CD4-positive, alpha-beta T cell treated with Interleukin-21 for 1 hour (primary cell): ENCODE measurements at regions not wholly inside any gene's neighbourhood (a gene's known extent, or its start where the extent isn't known, plus 50 kb on each side); places are given as distances from the start of the nearest gene placed in this dataset.
"Not testable (repeated sequence)": the region's sequence is repeated elsewhere in the genome, so short reads cannot be mapped to it uniquely, and the experiment has no call there.

Source experiments
- DNase-seq: peaks from one replicate; pipeline ENCODE4 v3.0.0-alpha.2; 2020

DNA sequence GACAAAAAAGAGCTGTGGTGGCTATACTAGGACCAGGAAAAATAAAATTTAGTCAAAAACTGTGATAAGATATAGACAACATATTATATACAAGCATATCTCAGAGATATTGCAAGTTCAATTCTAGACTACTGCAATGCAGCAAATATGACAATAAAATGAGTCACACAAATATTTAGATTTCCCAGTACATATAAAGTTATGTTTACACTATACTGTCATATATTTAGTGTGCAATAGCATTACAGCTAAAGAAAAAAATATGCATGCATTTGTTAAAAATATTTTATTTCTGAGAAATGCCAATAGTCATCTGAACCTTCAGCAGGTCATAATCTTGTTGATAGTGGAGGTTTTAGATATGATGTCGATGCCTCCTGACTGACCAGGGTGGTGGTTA, 72.1 kb downstream of the AKR1C4 start:
- DNase-seq: no peak

DNA sequence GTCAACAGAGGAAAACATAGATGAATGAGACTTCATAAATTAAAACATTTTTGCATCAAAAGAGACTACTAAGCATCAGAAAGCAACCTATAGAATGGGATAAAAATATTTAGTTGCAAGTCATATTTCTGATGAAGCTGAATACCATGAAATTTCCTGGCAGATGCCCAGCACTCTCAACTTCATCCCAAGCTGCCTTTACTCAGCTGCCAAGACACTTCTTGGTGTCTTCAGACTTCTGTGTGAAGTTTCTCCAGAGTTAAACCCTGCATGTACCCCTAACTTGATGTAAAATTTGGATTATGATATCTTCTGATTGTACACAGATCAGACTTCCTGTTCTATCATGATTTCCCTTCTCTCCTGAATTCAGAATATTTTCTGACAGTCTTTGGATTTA, 73.2 kb downstream of the AKR1C4 start:
- no peak for DNase-seq

DNA sequence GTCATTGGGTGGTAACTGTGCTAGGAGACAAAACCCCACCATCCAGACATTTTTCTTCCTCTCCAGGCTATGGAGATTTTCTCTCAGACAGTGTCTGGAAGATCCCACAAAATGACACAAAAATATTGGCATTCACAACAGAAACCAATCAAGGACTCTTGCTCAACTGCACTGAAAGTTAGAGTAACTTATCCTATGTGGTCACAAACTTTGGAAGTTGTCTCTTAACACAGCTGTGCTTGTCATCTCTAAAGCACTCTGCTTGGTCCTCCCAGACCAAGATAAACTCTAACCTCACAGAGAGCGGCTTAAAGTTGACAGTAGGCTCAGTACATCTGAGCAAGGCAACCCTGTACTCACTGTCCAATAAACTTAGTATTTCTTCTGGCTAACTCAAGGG, 74.9 kb downstream of the AKR1C4 start:
- DNase-seq: no peak

DNA sequence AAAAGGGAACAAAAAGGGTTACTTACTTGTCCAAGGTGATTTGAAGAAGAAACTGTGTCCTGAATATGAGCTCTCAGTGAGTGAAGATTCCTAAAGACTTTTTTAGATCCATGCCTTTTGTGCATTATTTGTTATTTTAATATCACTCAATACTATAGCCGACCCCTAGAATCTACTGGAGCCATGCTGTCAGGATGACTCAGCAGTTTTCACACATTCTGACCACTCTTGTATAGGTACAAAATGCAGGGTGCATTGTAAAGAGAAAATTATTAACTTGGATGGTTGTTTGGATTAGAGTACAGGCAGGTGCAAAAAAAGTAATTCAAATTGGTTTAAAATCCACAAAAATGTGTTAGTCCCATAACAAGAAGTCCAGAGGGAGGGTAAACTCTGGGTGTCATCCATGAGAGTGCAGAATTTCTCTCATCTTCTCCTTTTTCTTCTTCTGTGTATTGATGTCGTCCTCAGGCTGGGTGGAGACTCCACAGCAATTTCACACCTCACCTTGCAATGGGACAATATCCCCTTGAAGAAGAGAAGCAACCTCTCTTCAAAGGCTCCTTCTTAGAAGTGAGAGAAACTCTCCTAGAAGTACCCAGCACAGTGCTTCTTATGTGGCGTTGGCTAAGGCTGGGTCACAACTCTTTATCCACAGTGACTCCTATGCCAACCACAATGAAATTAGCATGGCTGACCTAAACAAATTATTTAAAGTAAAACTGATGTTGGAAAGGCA, 75.6 kb downstream of the AKR1C4 start:
- DNase-seq: no peak

DNA sequence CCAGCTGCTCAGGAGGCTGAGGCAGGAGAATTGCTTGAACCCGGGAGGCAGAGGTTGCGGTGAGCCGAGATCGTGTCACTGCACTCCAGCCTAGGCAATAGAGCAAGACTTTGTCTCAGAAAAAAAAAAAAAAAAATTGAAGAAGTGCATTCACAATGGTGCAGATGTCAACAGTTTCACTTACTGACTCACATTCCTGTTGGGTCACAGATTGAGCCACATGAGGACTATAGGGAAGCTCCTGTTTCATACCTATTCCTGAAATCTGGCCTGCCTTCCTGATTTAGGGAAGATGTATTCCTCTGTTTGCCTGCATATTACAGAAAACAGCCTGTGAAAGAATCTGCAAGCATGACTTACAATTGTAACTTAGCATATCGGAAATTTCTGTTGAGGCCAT, 78.2 kb downstream of the AKR1C4 start:
- no peak for DNase-seq

DNA sequence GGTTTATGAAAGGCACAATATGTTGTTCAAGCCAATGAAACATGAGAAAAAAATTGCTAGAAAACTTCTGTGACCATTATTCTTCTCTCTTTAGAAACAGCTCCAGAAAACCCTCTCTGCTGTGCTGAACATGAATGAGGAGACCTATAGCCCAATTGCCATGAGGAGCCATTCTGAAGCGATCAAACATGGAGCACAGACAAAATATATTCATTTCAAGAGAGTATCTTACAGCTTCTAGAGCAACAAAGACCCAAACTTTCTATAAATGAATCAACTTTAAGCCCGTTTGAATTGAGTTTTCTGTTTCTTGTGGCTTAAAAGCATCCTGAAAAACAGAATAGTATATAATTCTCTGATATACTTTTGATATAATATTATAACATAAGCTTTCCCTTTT, 83.4 kb upstream of the UCN3 start:
- DNase-seq: no peak

DNA sequence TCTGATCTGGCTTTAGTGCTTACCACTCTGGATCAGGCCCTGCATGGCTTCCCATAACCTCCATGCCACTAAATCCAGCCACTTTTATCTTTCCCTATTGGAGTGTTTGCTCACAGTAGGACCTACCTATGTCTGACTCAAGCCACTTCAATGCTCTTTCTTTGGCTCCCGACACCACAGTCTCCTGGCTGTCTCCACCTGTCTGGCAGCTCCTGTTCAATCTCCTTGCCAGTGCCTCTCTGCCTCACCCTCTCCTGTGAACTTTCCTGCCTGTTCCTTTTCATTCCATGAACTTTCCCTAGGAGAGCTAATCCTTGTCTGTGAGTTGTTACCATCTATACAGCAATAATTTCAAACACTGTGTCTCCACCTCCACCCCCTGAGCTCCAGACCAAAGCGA, 82.6 kb upstream of the UCN3 start:
- DNase-seq: no peak

DNA sequence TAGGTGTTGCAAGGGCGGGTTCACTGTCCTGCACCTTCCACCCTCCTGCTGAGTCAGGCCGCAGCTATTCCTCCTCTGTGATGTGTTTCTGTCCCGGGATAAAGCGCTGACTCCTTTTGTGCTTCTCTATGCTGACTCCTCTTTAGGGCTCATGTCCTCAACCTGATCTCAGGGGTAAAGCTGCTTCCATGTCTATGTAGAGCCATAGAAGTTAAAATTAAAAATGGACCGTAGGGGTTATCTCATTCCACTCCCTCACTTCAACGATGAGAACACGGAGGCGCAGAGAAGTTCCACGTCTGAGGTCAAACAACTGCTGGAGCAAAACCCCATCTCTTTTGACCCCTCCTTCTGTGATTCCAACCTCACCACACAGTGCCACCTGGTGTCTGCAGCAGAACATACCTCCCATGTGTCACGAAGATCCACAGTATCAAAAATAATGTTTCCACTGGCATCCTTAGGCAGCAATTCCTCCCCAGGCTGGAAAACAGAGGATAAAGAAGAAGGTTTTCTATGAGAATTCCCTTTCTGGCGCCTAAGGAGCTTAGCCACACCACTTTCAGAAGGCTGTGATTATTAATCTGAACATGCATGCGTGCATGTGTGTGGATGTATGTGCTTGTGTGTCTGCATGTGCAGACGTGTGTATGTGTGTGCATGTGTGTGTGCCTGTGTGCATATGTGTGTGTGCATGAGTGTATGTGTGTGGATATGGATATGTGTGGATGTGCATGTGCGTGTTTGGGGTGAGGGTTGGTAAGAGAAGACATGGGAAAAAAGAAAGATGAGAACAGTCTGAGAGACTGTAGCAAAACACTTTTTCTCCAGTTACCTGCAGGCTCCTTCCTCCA, 81.2 kb upstream of the UCN3 start:
- DNase-seq: peak; percentile 60

DNA sequence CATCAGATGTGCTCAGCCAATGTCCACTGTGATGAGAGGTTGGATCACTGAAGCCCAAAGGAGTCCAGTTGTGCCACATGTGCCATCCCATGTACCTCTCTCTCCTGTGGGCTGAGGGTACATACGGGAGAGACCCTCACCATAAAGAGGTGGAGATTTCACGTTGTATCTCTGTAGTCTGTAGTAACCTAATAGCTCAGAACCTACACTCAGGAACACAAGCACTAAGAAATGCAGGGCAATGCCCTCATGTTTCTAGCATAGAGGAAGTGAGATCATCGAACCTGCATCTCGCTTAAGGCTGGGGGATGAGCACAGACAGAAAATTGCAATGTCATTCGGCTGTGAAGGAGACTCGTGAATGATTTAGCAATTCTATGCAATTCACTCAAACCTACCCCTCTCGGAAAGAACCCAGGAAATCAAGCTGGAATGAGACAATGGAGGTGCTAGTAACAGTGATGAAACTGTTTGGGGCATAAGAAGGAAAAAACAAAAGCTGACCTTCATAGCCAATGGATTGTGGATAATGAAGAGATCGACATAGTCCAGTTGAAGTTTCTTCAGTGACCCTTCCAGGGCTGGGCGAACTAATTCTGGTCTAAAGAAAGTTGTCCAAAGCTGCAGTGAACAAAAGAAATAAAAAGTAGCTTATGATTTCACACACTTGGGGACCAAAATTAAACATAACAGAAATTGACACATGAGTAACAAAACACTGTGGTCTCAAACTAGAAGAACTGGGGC, 80.3 kb upstream of the UCN3 start:
- DNase-seq: peak; percentile 39

DNA sequence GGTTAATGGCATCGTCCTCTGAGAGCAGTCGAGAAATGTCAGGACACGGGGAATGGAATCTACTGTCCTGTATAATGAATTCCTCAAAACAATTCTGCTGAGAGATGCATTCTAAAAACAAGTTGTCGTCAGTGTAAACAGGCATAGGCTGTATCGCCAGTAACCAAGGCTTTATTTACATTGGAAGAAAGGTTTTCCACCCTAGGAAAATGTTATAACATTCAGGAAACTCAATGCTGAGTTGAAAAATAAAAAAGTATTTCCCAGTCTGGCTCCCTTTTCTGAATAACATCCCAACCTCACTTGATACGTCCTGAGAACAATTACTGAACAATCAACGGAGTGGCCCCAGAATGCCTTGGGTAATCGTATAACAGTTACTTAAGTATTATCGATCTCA, 79.6 kb upstream of the UCN3 start:
- DNase-seq: no peak

DNA sequence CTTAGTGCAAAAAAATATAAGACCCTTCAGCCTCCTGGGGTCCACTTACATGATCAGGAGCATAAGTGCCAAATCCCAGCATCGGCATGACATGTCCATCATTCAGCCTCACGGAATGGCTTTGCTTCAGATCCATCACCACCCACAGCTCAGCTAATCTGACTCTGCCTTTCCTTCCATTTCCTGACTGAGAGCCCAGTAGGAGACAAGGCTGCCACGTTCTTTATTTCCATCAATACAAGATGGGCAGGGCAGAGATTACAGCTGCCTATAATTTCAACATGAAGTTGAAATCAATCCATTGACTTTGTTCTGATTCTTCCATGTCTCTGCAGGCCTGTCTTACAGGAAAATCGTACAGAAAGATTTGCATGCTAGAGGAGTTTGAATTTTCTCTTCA, 76.4 kb upstream of the UCN3 start:
- DNase-seq: no peak

DNA sequence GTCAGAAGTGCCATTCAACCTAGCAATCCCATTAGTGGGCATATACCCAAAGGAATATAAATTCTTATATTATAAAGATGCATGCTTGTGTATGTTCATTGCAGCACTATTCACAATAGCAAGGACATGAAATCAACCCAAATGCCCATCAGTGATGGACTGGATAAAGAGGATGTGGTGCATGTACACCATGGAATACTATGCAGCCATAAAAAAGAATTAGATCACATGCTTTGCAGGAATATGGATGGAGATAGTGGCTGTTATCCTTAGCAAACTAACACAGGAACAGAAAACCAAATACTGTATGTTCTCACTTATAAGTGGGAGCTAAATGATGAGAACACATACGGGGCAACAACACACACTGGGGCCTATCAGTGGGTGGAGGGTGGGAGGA, 75.5 kb upstream of the UCN3 start:
- not testable (repeated sequence) for DNase-seq

DNA sequence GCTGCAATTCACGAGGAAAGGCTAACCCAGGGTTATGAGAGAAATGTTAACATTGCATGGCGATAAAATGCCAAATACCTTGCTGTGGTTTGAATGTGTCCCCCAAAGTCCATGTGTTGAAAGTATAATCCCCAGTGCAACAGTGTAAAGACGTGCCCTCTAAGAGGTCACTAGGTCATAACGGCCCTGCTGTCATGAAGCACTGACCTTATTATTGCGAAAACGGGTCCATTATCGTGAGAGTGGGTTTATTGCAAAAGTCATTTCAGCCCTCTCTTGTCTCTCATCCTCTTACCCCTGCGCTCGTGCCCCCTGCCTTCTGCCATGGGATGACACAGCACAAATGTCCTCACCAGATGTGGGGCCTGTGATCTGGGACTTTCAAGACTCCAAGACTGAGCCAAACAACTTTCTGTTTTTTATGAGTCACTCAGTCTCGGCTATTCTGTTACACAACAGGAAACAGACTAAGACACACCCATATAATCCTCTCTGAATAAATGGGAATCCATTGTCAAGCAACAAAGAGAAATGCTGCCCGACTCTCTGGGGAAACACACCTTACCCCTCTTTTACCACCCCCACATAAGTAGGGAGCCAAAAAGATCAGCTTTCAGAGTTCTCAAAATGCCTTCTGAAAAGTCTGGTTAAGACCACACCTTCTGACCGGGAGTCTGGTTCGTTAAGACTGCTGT, 73.1 kb upstream of the UCN3 start:
- DNase-seq: peak; percentile 77

DNA sequence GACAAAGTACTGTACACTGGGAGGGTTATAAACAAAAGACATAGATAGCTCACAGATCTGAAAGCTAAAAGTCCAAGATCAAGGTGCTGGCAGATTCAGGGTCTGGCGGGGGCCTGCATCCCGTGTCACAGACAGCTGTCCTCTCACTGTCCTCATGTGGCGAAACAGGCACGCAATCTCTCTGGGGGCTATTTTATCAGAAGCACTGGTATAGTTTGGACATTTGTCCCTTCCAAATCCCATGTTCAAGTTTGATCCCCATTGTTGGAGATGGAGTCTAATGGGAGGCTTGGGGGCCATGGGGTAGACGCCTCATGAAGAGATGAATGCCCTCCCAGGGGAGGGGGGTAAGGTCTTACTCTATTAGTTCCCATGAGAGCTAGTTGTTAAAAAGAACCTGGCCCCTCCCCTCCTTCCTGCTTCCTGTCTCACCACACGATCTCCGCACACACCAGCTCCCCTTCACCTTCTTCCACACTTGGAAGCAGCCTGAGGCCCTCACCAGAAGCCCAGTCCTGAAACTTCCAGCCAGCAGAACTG, 72.5 kb upstream of the UCN3 start:
- peak; percentile 55 for DNase-seq

DNA sequence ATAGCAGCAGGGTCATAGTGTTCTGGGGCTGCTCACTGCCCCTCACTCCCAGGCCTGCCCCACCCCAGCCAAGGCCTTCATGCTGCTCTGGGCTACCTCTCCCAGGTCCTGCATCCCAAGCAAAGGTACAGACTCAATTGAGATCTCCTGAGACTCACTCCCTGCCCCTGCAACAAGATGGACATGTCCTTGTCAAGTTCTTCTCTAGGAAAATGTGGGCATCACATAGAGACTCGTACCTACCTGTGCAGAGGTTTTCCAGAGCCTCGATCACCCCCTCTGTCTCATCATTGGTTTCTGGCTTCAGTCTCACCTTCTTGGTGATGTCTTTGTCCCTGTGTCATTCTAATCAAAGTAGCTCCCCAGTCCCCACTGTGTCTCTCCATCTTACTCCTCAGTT, 71.8 kb upstream of the UCN3 start:
- DNase-seq: not testable (repeated sequence)

DNA sequence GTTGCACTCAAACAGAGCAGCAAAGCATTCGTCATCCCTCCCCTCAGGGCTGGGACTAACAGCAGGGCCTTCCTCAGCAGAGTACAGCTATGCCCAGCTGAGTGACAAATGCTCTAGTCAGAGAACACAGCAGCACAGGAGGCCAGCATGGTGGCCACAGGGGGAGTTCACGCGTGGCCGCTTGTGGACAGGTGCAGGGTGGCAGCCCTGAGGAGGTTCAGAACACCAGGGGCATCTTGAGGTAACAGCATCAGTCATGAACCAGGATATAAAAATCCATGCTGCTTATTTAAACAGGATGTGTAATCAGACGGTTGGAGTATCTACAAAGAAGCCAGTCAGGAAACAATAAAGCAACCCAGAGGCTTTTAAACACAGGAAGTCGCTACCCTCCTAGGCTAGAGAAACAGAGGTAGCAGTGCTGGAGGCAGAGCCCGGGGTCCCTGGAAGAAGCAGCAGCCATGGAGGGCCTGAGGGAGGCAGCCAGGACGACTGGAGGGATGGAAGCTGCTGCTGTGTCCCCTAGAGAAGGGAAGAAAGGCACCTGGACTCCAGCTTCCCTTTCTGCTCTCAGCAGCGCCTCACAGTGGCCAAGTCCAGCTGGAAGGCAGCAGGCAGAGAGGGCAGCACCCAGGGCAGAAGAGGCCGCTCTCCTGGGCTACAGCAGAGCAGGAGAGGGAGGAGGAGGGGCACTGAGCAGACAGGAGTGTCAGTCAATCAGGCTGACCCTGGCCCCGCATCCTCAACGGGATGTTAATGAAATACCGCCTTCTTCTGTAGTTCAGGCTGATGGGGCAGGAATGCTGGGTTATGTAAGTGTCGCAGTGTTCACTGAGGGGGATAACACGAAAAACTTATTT, 70.8 kb upstream of the UCN3 start:
- peak; percentile 70 for DNase-seq

DNA sequence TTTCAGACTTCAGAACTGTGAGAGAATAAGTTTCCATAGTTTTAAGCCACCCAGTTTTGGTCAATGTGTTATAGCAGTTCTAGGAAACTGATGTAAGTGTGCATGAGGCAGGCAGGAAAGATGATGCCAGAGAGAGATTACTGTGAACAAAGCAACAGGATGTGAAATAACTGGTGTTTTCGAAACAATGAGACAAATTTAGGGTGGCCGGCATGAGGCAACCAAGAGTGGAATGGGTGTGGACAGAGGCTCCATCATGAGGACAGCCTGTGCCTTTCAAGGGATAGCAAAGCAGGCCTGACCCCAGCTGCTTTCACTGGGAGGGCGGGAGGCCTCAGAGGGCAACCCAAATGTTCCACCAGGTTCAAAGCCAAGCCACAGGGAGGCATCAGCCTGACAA, 67.3 kb upstream of the UCN3 start:
- DNase-seq: peak; percentile 48

DNA sequence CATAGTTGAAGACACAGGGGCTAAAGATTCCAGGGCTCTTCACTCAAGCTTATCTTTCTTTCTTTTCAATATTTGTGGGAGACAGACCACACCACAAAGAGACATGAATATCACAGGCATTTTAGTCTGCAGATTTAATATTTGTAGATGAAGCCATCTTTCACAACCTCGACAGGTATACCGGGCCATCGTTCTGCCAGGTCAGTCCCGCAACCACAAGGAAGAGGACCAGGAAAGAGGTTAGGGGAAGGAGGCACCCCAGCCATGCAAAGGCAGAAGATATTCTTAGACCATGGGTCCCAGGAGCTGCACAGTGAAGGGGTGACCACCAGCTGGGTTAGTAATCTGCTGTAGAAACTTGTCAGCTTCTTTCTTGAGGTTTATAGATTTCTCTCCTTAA, 66.8 kb upstream of the UCN3 start:
- DNase-seq: no peak

DNA sequence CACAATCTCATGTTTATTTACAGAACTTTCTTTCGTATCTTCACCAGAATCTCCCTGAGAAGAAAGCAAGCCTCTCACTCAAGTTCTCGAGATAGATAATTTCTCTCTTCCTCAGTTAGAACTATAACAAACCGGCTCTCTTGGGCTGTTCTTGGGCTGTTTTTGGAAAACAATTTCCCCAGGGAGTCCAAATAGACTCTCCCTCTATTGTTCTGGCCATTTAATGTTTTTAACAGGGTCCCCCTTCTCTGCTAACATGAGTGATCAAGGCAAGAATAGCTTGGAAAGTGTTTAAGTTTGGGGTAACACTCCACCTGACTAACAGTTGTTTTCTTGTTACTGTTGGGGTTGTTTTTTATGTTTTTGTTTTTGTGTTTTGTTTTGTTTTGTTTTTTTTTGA, 64.8 kb upstream of the UCN3 start:
- no peak for DNase-seq

DNA sequence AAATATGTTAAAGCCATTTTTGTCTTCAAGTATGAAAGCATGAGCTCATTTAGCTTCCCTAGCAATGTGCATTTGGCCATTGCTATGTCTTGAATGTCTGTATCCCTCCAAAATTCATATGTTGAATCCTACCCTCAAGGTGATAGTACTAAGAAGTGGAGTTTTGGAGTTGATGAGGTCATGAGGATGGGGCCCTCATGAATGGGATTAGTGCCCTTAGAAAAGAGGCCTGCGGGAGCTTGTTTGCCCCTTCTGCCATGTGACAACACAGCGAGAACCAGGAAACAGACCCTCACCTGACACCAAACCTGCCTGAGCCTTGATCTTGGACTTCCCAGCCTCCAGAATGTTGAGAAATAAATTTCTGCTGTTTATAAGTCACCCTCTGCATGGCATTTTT, 61.3 kb upstream of the UCN3 start:
- DNase-seq: no peak

DNA sequence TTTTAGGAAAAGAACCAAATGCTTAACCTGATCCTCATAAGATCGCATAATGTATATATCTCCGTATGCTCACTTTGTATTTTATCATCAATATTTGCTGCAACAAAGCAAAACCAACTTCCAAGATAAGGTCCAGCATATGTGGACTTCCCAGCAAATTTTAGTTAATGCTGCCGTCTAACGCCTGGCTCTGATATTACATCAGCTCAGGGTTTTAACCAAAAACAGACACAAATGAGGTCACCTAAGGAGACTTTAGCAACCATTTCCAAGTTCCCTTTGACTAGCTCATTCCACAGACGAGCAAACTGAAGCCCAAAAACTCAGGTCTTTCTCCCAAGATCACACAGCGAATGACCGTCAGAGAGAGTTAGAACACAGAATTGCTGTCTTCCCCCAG, 59.4 kb upstream of the UCN3 start:
- no peak for DNase-seq

DNA sequence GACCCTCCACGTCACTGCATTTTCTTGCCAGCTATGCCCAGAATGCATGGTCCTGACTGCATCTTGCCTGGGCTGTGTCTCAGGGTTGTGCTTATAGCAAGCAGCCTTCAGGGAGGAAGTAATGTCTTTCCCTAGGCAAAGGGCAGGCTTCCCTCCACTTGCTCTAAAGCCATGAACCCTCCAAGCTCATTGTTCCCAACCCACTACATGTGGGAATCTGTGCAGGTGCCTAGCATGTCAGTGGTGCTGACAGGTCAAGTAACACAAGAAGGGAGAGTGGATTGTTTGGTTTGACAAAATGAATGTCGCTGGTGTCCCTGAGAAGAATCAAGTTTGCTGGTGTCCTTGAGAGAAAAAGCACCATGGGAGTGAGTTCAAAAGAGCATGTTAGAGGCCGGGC, 53.9 kb upstream of the UCN3 start:
- no peak for DNase-seq
